ENCODE measurements at regions not wholly inside any gene's neighbourhood (a gene's known extent, or its start where the extent isn't known, plus 50 kb on each side); places are given as distances from the start of the nearest gene placed in this dataset.

DNA sequence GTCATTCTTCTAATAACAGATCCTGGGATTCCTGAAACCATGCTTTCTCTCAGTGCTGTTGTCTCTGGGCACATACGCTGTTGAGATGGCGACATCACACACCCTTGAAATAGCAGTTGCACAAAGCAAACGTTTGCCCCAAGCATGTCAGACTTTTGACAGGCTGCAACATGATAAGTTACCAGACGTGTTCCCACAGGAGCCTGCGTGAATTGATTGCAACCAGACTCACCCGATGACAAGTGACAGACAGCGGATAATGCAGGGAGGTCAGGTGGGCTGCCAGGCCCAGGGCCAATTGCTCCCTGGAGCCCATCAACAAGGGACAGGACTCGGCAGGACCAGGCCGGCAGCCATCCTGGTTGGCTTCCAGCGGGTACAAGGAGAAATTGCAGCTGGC is 310.9 kb downstream of the SIPA1L2 start:
- CTCF ChIA-PET (ENCODE audit: low intra/inter-chr PET ratio), result no interaction called here
- in situ Hi-C loops (cut with MboI) (no loop called here), intact Hi-C loops (cut with micrococcal nuclease) (no loop called here)
- Histone ChIP-seq H3K36me3 (ENCODE audit: control insufficient read depth, insufficient read depth, low read length) (no peaks in the 10 kb centered on the region), H3K4me3 (no peak overlapping the region), H3K27ac (ENCODE audit: extremely low read depth, low read depth, low read length) (no peak overlapping the region), H3K9me1 (ENCODE audit: control insufficient read depth, insufficient read depth, low read length) (no peaks in the 10 kb centered on the region), H3K4me2 (ENCODE audit: insufficient read depth, low read length) (no peak overlapping the region), H3K9ac (ENCODE audit: insufficient read depth in 1 of 2, low read depth in 2 of 2, low read length in 2 of 2) (no peak overlapping the region), H3K4me1 (replicated peaks in 1 of 2; ENCODE audit: control insufficient read depth in 2 of 2, insufficient read depth in 2 of 2, low read length in 2 of 2) (no peaks in the 10 kb centered on the region), H3K27me3 (ENCODE audit: control insufficient read depth in 2 of 2, insufficient read depth in 2 of 2, low read length in 2 of 2) (no peaks in the 10 kb centered on the region), H3K9me3 (replicated peaks; ENCODE audit: control insufficient read depth, insufficient read depth, low read depth, low read length) (0 out of 2 replicates have a peak, but pooled peaks cover 3% of the 10 kb centered on the region), H4K20me1 (replicated peaks; ENCODE audit: control insufficient read depth, insufficient read depth, low read length) (no peaks in the 10 kb centered on the region), H3K79me2 (ENCODE audit: control insufficient read depth, insufficient read depth, low read length) (no peaks in the 10 kb centered on the region), H2AFZ (ENCODE audit: low read depth, low read length) (no peak overlapping the region)
- FAIRE-seq (no peak), ATAC-seq (no peak), DNase-seq (ENCODE audit: extremely low read depth in 1 of 4, low spot score in 3 of 4) (no peak)
- POLR2A ChIA-PET, result no interaction called here
- BruUV-seq (replicated peaks), result no TSS peak
- no peak for TF ChIP-seq KDM2B (CRISPR knock-in tag; IDR thresholded peaks at IDR 0.05)
- no peak for TF ChIP-seq SMAD4 (CRISPR knock-in tag; conservative IDR thresholded peaks at IDR 0.05)
- TF ChIP-seq ZNF77 (CRISPR knock-in tag; IDR thresholded peaks at IDR 0.05), result no peak
- no peak for TF ChIP-seq POLR2AphosphoS5 (IDR thresholded peaks at IDR 0.05; ENCODE audit: control insufficient read depth, insufficient read depth, low read depth, low read length)
- no peak for TF ChIP-seq BACH1 (tag; IDR thresholded peaks at IDR 0.05)
- no peak for TF ChIP-seq PHB2 (IDR thresholded peaks at IDR 0.05; ENCODE audit: low read depth)
- TF ChIP-seq ILF3 (IDR thresholded peaks at IDR 0.05; ENCODE audit: borderline replicate concordance), result no peak
- TF ChIP-seq ARID1B (IDR thresholded peaks at IDR 0.05), result no peak
- TF ChIP-seq BMI1 (IDR thresholded peaks at IDR 0.05; ENCODE audit: low read length), result no peak
- TF ChIP-seq TCFL5 (CRISPR knock-in tag; conservative IDR thresholded peaks at IDR 0.05), result no peak
- no peak for TF ChIP-seq RBM22 (IDR thresholded peaks at IDR 0.05; ENCODE audit: low read depth, low read length, poor library complexity, severe bottlenecking)
- TF ChIP-seq, protein P1, sequence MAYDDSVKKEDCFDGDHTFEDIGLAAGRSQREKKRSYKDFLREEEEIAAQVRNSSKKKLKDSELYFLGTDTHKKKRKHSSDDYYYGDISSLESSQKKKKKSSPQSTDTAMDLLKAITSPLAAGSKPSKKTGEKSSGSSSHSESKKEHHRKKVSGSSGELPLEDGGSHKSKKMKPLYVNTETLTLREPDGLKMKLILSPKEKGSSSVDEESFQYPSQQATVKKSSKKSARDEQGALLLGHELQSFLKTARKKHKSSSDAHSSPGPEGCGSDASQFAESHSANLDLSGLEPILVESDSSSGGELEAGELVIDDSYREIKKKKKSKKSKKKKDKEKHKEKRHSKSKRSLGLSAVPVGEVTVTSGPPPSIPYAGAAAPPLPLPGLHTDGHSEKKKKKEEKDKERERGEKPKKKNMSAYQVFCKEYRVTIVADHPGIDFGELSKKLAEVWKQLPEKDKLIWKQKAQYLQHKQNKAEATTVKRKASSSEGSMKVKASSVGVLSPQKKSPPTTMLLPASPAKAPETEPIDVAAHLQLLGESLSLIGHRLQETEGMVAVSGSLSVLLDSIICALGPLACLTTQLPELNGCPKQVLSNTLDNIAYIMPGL (CRISPR knock-in tag; IDR thresholded peaks at IDR 0.05), result no peak
- no peak for TF ChIP-seq PHTF2 (CRISPR knock-in tag; IDR thresholded peaks at IDR 0.05)
- TF ChIP-seq ZNF589 (CRISPR knock-in tag; IDR thresholded peaks at IDR 0.05; ENCODE audit: low read depth), result no peak
- TF ChIP-seq FOXJ3 (CRISPR knock-in tag; IDR thresholded peaks at IDR 0.05), result no peak
- no peak for TF ChIP-seq ZFP30 (CRISPR knock-in tag; IDR thresholded peaks at IDR 0.05; ENCODE audit: borderline replicate concordance)
- no peak for TF ChIP-seq MCM2 (IDR thresholded peaks at IDR 0.05; ENCODE audit: low read depth)
- TF ChIP-seq SAFB (IDR thresholded peaks at IDR 0.05; ENCODE audit: borderline replicate concordance, low read depth, low read length), result no peak
- no peak for TF ChIP-seq SMARCB1 (IDR thresholded peaks at IDR 0.05; ENCODE audit: insufficient read length, low read depth)
- 0% methylated on average over 10 of the region's 10 CpGs for WGBS (ENCODE audit: insufficient coverage, low coverage, missing lambda C conversion rate)

Measured in K562 (cell line).